HL-60 (cell line): ENCODE measurements at regions not wholly inside any gene's neighbourhood (a gene's known extent, or its start where the extent isn't known, plus 50 kb on each side); places are given as distances from the start of the nearest gene placed in this dataset.

Source experiments
- DNase-seq, 2 experiments: peaks; one replicate each; pipeline ENCODE4 v3.0.0-alpha.2; 2010 to 2020; ENCODE audit warnings: low read depth in 1 of 2, low spot score in 1 of 2
- H3K27ac ChIP-seq: fragments of 250-450 bp; sonication (Bioruptor Pico); replicated peaks from 2 replicates; pipeline ENCODE4 v1.5.1; 2020; ENCODE audit warnings: mild to moderate bottlenecking, moderate library complexity
- H3K27me3 ChIP-seq: fragments of 250-450 bp; sonication (Bioruptor Pico); 2 replicates; pipeline ENCODE4 v1.5.1; 2021; ENCODE audit warnings: mild to moderate bottlenecking, moderate library complexity; ENCODE audit not compliant: insufficient read depth, poor library complexity, severe bottlenecking
- H3K4me3 ChIP-seq: replicated peaks from 2 replicates; pipeline ENCODE4 v1.5.1; 2011; ENCODE audit warnings: mild to moderate bottlenecking, control low read depth, low read length; ENCODE audit not compliant: insufficient read depth
- GABPA ChIP-seq: IDR thresholded peaks from 2 replicates; pipeline ENCODE4 v1.6.1; 2012; ENCODE audit warnings: low read depth
- POLR2AphosphoS5 ChIP-seq: IDR thresholded peaks from 2 replicates; pipeline ENCODE4 v1.6.1; 2012; ENCODE audit warnings: low read depth
- SPI1 ChIP-seq: IDR thresholded peaks from 2 replicates; pipeline ENCODE4 v1.6.1; 2012; ENCODE audit warnings: low read depth, mild to moderate bottlenecking, borderline replicate concordance
- TF ChIP-seq, protein P1 (sequence below): IDR thresholded peaks from 2 replicates; pipeline ENCODE4 v1.6.1; 2012; ENCODE audit warnings: low read depth; ENCODE audit not compliant: insufficient replicate concordance
- TF ChIP-seq, protein P2 (sequence below): IDR thresholded peaks from one replicate; pipeline ENCODE4 v1.5.1; 2011; ENCODE audit warnings: low read length, control low read depth, inconsistent platforms; ENCODE audit not compliant: insufficient read depth

DNA sequence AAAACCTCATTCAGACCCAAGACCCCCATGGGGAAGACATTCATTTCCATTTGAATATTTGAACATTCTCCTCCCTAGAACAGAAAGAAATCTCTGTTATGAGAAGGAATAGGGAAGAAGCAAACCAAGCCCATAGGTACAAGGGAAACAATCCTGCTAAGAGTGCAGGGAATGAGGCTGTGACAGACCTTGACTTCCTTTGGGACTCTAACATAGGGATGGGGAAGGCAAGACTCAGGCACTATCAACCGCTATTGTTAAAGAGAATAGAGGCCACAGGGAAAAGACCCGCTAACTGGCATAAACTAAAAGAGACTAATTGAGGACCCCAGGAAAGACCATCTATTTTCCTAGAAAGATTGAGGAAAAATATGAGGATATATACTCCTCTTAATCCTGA, 117.8 kb upstream of the BRINP3 start:
- H3K27ac ChIP-seq: no peak overlapping the region
- DNase-seq: no peak
- TF ChIP-seq GABPA: no peak
- TF ChIP-seq, protein P1, sequence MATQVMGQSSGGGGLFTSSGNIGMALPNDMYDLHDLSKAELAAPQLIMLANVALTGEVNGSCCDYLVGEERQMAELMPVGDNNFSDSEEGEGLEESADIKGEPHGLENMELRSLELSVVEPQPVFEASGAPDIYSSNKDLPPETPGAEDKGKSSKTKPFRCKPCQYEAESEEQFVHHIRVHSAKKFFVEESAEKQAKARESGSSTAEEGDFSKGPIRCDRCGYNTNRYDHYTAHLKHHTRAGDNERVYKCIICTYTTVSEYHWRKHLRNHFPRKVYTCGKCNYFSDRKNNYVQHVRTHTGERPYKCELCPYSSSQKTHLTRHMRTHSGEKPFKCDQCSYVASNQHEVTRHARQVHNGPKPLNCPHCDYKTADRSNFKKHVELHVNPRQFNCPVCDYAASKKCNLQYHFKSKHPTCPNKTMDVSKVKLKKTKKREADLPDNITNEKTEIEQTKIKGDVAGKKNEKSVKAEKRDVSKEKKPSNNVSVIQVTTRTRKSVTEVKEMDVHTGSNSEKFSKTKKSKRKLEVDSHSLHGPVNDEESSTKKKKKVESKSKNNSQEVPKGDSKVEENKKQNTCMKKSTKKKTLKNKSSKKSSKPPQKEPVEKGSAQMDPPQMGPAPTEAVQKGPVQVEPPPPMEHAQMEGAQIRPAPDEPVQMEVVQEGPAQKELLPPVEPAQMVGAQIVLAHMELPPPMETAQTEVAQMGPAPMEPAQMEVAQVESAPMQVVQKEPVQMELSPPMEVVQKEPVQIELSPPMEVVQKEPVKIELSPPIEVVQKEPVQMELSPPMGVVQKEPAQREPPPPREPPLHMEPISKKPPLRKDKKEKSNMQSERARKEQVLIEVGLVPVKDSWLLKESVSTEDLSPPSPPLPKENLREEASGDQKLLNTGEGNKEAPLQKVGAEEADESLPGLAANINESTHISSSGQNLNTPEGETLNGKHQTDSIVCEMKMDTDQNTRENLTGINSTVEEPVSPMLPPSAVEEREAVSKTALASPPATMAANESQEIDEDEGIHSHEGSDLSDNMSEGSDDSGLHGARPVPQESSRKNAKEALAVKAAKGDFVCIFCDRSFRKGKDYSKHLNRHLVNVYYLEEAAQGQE: no peak
- TF ChIP-seq, protein P2, sequence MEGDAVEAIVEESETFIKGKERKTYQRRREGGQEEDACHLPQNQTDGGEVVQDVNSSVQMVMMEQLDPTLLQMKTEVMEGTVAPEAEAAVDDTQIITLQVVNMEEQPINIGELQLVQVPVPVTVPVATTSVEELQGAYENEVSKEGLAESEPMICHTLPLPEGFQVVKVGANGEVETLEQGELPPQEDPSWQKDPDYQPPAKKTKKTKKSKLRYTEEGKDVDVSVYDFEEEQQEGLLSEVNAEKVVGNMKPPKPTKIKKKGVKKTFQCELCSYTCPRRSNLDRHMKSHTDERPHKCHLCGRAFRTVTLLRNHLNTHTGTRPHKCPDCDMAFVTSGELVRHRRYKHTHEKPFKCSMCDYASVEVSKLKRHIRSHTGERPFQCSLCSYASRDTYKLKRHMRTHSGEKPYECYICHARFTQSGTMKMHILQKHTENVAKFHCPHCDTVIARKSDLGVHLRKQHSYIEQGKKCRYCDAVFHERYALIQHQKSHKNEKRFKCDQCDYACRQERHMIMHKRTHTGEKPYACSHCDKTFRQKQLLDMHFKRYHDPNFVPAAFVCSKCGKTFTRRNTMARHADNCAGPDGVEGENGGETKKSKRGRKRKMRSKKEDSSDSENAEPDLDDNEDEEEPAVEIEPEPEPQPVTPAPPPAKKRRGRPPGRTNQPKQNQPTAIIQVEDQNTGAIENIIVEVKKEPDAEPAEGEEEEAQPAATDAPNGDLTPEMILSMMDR: no peak
- TF ChIP-seq SPI1: no peak
- TF ChIP-seq POLR2AphosphoS5: no peak
- no peaks in the 10 kb centered on the region for H3K27me3 ChIP-seq
- H3K4me3 ChIP-seq: no peak overlapping the region

DNA sequence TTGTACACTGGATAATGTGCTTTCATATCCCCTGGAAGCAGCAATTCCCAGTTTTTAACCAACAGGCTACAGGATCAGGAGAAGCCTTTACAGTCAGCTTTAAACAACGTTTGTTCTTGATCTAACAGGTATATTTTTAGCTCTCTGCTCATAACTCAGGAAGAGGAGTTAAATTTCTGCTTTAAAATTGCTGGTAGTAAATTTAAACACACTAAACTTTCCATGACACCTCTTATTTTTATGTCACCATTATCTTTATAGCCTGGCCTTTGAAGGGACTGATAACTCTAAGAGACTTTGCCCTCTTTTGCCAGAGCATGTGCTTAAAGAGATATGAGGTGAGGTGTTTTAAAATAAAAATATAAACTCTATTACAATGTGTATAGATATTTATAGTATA, 119.6 kb upstream of the BRINP3 start:
- no peaks in the 10 kb centered on the region for H3K27me3 ChIP-seq
- H3K4me3 ChIP-seq: no peak overlapping the region
- H3K27ac ChIP-seq: no peak overlapping the region
- DNase-seq: no peak
- TF ChIP-seq SPI1 (no peak), GABPA (no peak), POLR2AphosphoS5 (no peak)
- TF ChIP-seq, protein P2: no peak
- TF ChIP-seq, protein P1: no peak

DNA sequence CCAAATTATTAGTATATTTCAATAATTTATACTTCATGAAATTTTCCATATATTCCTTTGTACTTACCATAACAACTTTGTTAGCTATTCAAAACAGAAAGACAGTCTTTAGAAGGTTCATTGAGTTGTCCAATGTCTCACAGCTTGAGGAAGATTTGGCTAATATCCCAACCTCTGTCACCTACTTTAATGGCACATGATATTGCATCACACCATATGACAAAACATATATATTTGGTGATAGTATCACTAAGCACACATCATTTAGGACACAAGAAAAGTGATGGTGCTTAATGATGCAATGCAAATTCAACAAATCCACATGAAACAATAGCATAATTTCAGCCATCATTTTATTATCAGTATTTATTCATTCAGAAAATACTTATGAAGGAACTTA, 122.0 kb upstream of the BRINP3 start:
- no peak for DNase-seq
- Histone ChIP-seq H3K27me3 (no peaks in the 10 kb centered on the region), H3K4me3 (no peak overlapping the region), H3K27ac (no peak overlapping the region)
- TF ChIP-seq, protein P2: no peak
- TF ChIP-seq POLR2AphosphoS5 (no peak), GABPA (no peak), SPI1 (no peak)
- TF ChIP-seq, protein P1: no peak
